ENCODE measurements at regions not wholly inside any gene's neighbourhood (a gene's known extent, or its start where the extent isn't known, plus 50 kb on each side); places are given as distances from the start of the nearest gene placed in this dataset.

GRCh38 chr7:125675640-125676039 lies 746.0 kb upstream of the POT1 start:
- Histone ChIP-seq H3K4me3 (ENCODE audit: severe bottlenecking) (no peak overlapping the region), H3K4me1 (ENCODE audit: insufficient read depth, poor library complexity, severe bottlenecking) (no peaks in the 10 kb centered on the region), H3K9me3 (ENCODE audit: severe bottlenecking) (no peaks in the 10 kb centered on the region), H3K36me3 (ENCODE audit: low read depth) (no peaks in the 10 kb centered on the region), H3K27ac (ENCODE audit: poor library complexity, severe bottlenecking) (no peak overlapping the region), H3K27me3 (ENCODE audit: insufficient read depth, poor library complexity, severe bottlenecking) (no peaks in the 10 kb centered on the region)
- no peak for DNase-seq (ENCODE audit: low spot score)
- no peak for TF ChIP-seq CTCF (IDR thresholded peaks at IDR 0.05; ENCODE audit: poor library complexity, severe bottlenecking)
- no peak for ATAC-seq (ENCODE audit: low read depth)

GRCh38 chr7:125675169-125675568 lies 745.5 kb upstream of the POT1 start:
- H3K36me3 ChIP-seq (ENCODE audit: low read depth), result no peaks in the 10 kb centered on the region
- no peak overlapping the region for H3K4me3 ChIP-seq (ENCODE audit: severe bottlenecking)
- ATAC-seq (ENCODE audit: low read depth), result no peak
- no peak for TF ChIP-seq CTCF (IDR thresholded peaks at IDR 0.05; ENCODE audit: poor library complexity, severe bottlenecking)
- DNase-seq (ENCODE audit: low spot score), result no peak
- no peaks in the 10 kb centered on the region for H3K4me1 ChIP-seq (ENCODE audit: insufficient read depth, poor library complexity, severe bottlenecking)
- H3K27ac ChIP-seq (ENCODE audit: poor library complexity, severe bottlenecking), result no peak overlapping the region
- H3K9me3 ChIP-seq (ENCODE audit: severe bottlenecking), result no peaks in the 10 kb centered on the region
- no peaks in the 10 kb centered on the region for H3K27me3 ChIP-seq (ENCODE audit: insufficient read depth, poor library complexity, severe bottlenecking)

- no peak for DNase-seq (ENCODE audit: low spot score)
- no peak for ATAC-seq (ENCODE audit: low read depth)
- TF ChIP-seq CTCF (IDR thresholded peaks at IDR 0.05; ENCODE audit: poor library complexity, severe bottlenecking), result peak; percentile 88
Observed at GRCh38 chr7:125670926-125671572, 741.4 kb upstream of the POT1 start.

GRCh38 chr7:125668321-125668993 lies 738.8 kb upstream of the POT1 start:
- Histone ChIP-seq H3K4me1 (ENCODE audit: insufficient read depth, poor library complexity, severe bottlenecking) (no peaks in the 10 kb centered on the region), H3K36me3 (ENCODE audit: low read depth) (no peaks in the 10 kb centered on the region), H3K27ac (ENCODE audit: poor library complexity, severe bottlenecking) (no peak overlapping the region), H3K9me3 (ENCODE audit: severe bottlenecking) (no peaks in the 10 kb centered on the region), H3K27me3 (ENCODE audit: insufficient read depth, poor library complexity, severe bottlenecking) (no peaks in the 10 kb centered on the region), H3K4me3 (ENCODE audit: severe bottlenecking) (no peak overlapping the region)
- TF ChIP-seq CTCF (IDR thresholded peaks at IDR 0.05; ENCODE audit: poor library complexity, severe bottlenecking), result no peak
- ATAC-seq (ENCODE audit: low read depth) (no peak), DNase-seq (ENCODE audit: low spot score) (no peak)

More at GRCh38 chr7:125670926-125671572, 741.4 kb upstream of the POT1 start:
- H3K4me3 ChIP-seq (ENCODE audit: severe bottlenecking), result no peak overlapping the region
- no peaks in the 10 kb centered on the region for H3K9me3 ChIP-seq (ENCODE audit: severe bottlenecking)
- no peaks in the 10 kb centered on the region for H3K36me3 ChIP-seq (ENCODE audit: low read depth)
- H3K4me1 ChIP-seq (ENCODE audit: insufficient read depth, poor library complexity, severe bottlenecking), result no peaks in the 10 kb centered on the region
- H3K27me3 ChIP-seq (ENCODE audit: insufficient read depth, poor library complexity, severe bottlenecking), result no peaks in the 10 kb centered on the region
- no peak overlapping the region for H3K27ac ChIP-seq (ENCODE audit: poor library complexity, severe bottlenecking)

GRCh38 chr7:125664625-125665024 lies 735.0 kb upstream of the POT1 start:
- Histone ChIP-seq H3K4me1 (ENCODE audit: insufficient read depth, poor library complexity, severe bottlenecking) (no peaks in the 10 kb centered on the region), H3K27me3 (ENCODE audit: insufficient read depth, poor library complexity, severe bottlenecking) (no peaks in the 10 kb centered on the region), H3K36me3 (ENCODE audit: low read depth) (no peaks in the 10 kb centered on the region), H3K4me3 (ENCODE audit: severe bottlenecking) (no peak overlapping the region), H3K27ac (ENCODE audit: poor library complexity, severe bottlenecking) (no peak overlapping the region), H3K9me3 (ENCODE audit: severe bottlenecking) (no peaks in the 10 kb centered on the region)
- DNase-seq (ENCODE audit: low spot score), result no peak
- no peak for ATAC-seq (ENCODE audit: low read depth)
- no peak for TF ChIP-seq CTCF (IDR thresholded peaks at IDR 0.05; ENCODE audit: poor library complexity, severe bottlenecking)
